T-cell (primary cell): ENCODE measurements at regions not wholly inside any gene's neighbourhood (a gene's known extent, or its start where the extent isn't known, plus 50 kb on each side); places are given as distances from the start of the nearest gene placed in this dataset.

Experiments used
- ATAC-seq, 4 experiments: fragments of 200-7000 bp in 3 of 4; fragments of 150-1000 bp in 1 of 4; cut with Tn5 transposase; replicated peaks in 1 of 4; 1 replicate in 3 of 4; 2 replicates in 1 of 4; pipeline ENCODE4 v1.10.0; 2021; ENCODE audit warnings: moderate library complexity in 3 of 4, mild to moderate bottlenecking in 2 of 4, moderate number of reproducible peaks in 1 of 4
- CTCF ChIA-PET, 2 donors: fragments of 300-600 bp; sonication (Branson Sonifier 250); formaldehyde crosslinking; loops; one replicate each; lab custom pipeline; 2022; ENCODE audit warnings: antibody characterized with exemption in 2 of 2; lab: Charles Lee
- POLR2A ChIA-PET, 2 donors: fragments of 300-600 bp; sonication (Branson Sonifier 250); formaldehyde crosslinking; loops; one replicate each; lab custom pipeline; 2022; ENCODE audit warnings: antibody characterized with exemption in 2 of 2; lab: Charles Lee
- DNase-seq, 35 experiments: peaks; one replicate each; pipeline versions ENCODE4 v3.0.0 to v3.0.0-alpha.2; 2013 to 2023
- H3K27ac ChIP-seq: one replicate; pipeline ENCODE4 v1.5.1; 2013; ENCODE audit warnings: low read length
- H3K27me3 ChIP-seq, 2 experiments: replicated peaks in 1 of 2; 1 replicate in 1 of 2; 2 replicates in 1 of 2; pipeline versions ENCODE4 v1.6.1 to v1.7.0; 2013; ENCODE audit warnings: low read length in 1 of 2, mixed read lengths in 1 of 2; ENCODE audit not compliant: control insufficient read depth in 2 of 2, insufficient read depth in 2 of 2; ENCODE audit errors: extremely low read depth in 1 of 2
- H3K36me3 ChIP-seq, 2 donors: 1 replicate in 1 of 2; 2 replicates in 1 of 2; pipeline versions ENCODE4 v1.6.1 to v1.7.0; 2013; ENCODE audit warnings: low read length in 1 of 2; ENCODE audit not compliant: control insufficient read depth in 2 of 2, insufficient read depth in 1 of 2; ENCODE audit errors: extremely low read depth in 1 of 2
- H3K4me1 ChIP-seq, 2 experiments: 1 replicate in 1 of 2; 2 replicates in 1 of 2; pipeline versions ENCODE4 v1.6.1 to v1.7.0; 2013; ENCODE audit warnings: low read length in 2 of 2, mixed read lengths in 1 of 2; ENCODE audit not compliant: insufficient read depth in 2 of 2, control insufficient read depth in 1 of 2; ENCODE audit errors: extremely low read depth in 1 of 2
- H3K4me3 ChIP-seq, 2 donors: 1 replicate in 1 of 2; 2 replicates in 1 of 2; pipeline versions ENCODE4 v1.5.1 to v1.7.0; 2013; ENCODE audit warnings: mild to moderate bottlenecking in 2 of 2, low read length in 1 of 2, moderate library complexity in 1 of 2; ENCODE audit not compliant: control insufficient read depth in 1 of 2; ENCODE audit errors: extremely low read depth in 1 of 2
- H3K9me3 ChIP-seq: 2 replicates; pipeline ENCODE4 v1.7.0; 2013
- H3K27ac Mint-ChIP-seq, 2 donors: one replicate each; pipeline ENCODE4 v1.8.0; 2020 to 2021; ENCODE audit warnings: mild to moderate bottlenecking in 2 of 2, mixed read lengths in 2 of 2
- H3K27me3 Mint-ChIP-seq, 2 donors: one replicate each; pipeline ENCODE4 v1.8.0; 2021 to 2022; ENCODE audit warnings: mixed read lengths in 2 of 2
- H3K36me3 Mint-ChIP-seq: one replicate; pipeline ENCODE4 v1.8.0; 2021; ENCODE audit warnings: mixed read lengths
- H3K4me1 Mint-ChIP-seq, 3 donors: one replicate each; pipeline ENCODE4 v1.8.0; 2020 to 2022; ENCODE audit warnings: mixed read lengths in 3 of 3, mild to moderate bottlenecking in 1 of 3
- H3K4me3 Mint-ChIP-seq, 3 donors: one replicate each; pipeline ENCODE4 v1.8.0; 2020 to 2022; ENCODE audit warnings: mild to moderate bottlenecking in 3 of 3, mixed read lengths in 3 of 3, moderate library complexity in 3 of 3
- H3K9me3 Mint-ChIP-seq, 3 donors: one replicate each; pipeline ENCODE4 v1.8.0; 2020 to 2022; ENCODE audit warnings: mixed read lengths in 3 of 3
- WGBS: methylation state at CpG from one replicate; pipeline ENCODE4 v1.1.5; 2013; ENCODE audit warnings: missing lambda C conversion rate; ENCODE audit not compliant: insufficient coverage; 5-methylcytosine and 5-hydroxymethylcytosine counted together

DNA sequence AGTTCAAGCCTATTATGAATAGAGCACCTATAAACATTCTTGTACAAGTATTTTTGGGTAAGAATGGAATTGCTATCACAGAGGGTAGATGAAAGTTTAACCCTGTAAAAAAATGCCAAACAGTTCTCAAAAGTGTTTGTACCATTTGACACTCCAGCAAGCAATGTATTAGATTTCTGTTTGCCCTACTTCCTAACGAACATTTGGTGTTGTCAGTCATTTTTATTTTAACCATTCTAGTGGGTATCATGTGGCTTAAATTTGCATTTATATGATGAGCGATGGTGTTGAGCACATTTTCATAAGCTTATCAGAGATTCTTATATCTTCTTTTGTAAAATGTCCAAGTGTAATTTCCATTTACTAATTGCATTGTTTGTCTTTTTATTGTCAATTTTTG, 608.2 kb upstream of the ACVR2A start:
- no peaks in the 10 kb centered on the region for H3K4me1 Mint-ChIP-seq
- peaks cover 0 to 10% (median 7%) of the 10 kb centered on the region in 3 donors for H3K9me3 Mint-ChIP-seq
- no peak overlapping the region for H3K27ac Mint-ChIP-seq
- no peaks in the 10 kb centered on the region for H3K27me3 Mint-ChIP-seq
- Histone ChIP-seq H3K4me3 (no peak overlapping the region), H3K36me3 (no peaks in the 10 kb centered on the region), H3K27me3 (no peaks in the 10 kb centered on the region), H3K27ac (no peak overlapping the region), H3K4me1 (no peaks in the 10 kb centered on the region), H3K9me3 (no peaks in the 10 kb centered on the region)
- ATAC-seq = no peak
- no peaks in the 10 kb centered on the region for H3K36me3 Mint-ChIP-seq
- CTCF ChIA-PET = no interaction called here
- no peak for DNase-seq
- H3K4me3 Mint-ChIP-seq = no peak overlapping the region
- no CpG with 5 or more reads among the region's 2 CpGs for WGBS
- POLR2A ChIA-PET = interaction anchor here in 1 of 2 donors (0.6 kb wide), 1 partner anchor 142 kb away, joined by 3 read pairs; no protein-coding TSS in a partner anchor

- no peaks in the 10 kb centered on the region for H3K27me3 Mint-ChIP-seq
These were observed 612.6 kb upstream of the ACVR2A start for GRCh38 chr2:147232225-147232669.

DNA sequence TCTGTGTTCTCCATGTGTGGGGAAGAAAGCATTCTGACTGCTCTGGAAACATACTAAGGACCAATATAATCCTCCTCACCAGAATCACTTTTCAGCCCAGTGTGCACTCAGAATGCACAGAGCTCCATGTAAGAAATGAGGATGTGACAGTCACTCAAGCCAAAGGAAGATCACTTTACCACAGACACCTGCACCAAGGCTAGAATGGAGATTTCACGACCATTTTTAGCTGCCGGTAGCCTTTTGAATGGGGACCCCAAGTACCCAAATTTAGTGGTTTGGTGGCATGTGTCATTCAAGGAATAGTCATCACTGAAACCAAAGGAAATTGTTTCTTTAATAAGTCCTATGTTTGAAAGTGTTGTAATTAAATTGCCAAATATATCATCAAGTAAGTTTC, 613.2 kb upstream of the ACVR2A start:
- Mint-ChIP-seq H3K27me3 (no peaks in the 10 kb centered on the region), H3K27ac (no peak overlapping the region), H3K4me1 (no peaks in the 10 kb centered on the region), H3K4me3 (no peak overlapping the region), H3K36me3 (no peaks in the 10 kb centered on the region), H3K9me3 (peaks cover 0 to 3% (median 0%) of the 10 kb centered on the region in 3 donors)
- ChIA-PET CTCF (no interaction called here), POLR2A (no interaction called here)
- Histone ChIP-seq H3K4me1 (no peaks in the 10 kb centered on the region), H3K27me3 (no peaks in the 10 kb centered on the region), H3K9me3 (no peaks in the 10 kb centered on the region), H3K36me3 (no peaks in the 10 kb centered on the region), H3K4me3 (no peak overlapping the region), H3K27ac (no peak overlapping the region)
- ATAC-seq (no peak), DNase-seq (no peak)
- no CpG with 5 or more reads among the region's 2 CpGs for WGBS

More at GRCh38 chr2:147232225-147232669, 612.6 kb upstream of the ACVR2A start:
- no peak for DNase-seq
- peaks cover 0 to 3% (median 0%) of the 10 kb centered on the region in 3 donors for H3K9me3 Mint-ChIP-seq
- no peaks in the 10 kb centered on the region for H3K36me3 Mint-ChIP-seq
- H3K4me3 Mint-ChIP-seq = no peak overlapping the region
- Histone ChIP-seq H3K4me1 (no peaks in the 10 kb centered on the region), H3K27me3 (no peaks in the 10 kb centered on the region), H3K27ac (no peak overlapping the region), H3K36me3 (no peaks in the 10 kb centered on the region), H3K9me3 (no peaks in the 10 kb centered on the region), H3K4me3 (no peak overlapping the region)
- H3K4me1 Mint-ChIP-seq = no peaks in the 10 kb centered on the region
- POLR2A ChIA-PET = interaction anchor here in 1 of 2 donors (0.9 kb wide), 1 partner anchor 598 kb away, joined by 3 read pairs; no protein-coding TSS in a partner anchor
- CTCF ChIA-PET = no interaction called here
- WGBS = 82% methylated on average over 2 of the region's 3 CpGs
- no peak for ATAC-seq
- H3K27ac Mint-ChIP-seq = no peak overlapping the region

GRCh38 chr2:147231081-147231480, 613.7 kb upstream of the ACVR2A start:
- DNase-seq (no peak), ATAC-seq (no peak)
- Histone ChIP-seq H3K4me3 (no peak overlapping the region), H3K27me3 (no peaks in the 10 kb centered on the region), H3K27ac (no peak overlapping the region), H3K36me3 (no peaks in the 10 kb centered on the region), H3K9me3 (no peaks in the 10 kb centered on the region), H3K4me1 (no peaks in the 10 kb centered on the region)
- H3K27me3 Mint-ChIP-seq = no peaks in the 10 kb centered on the region
- no peak overlapping the region for H3K4me3 Mint-ChIP-seq
- no peak overlapping the region for H3K27ac Mint-ChIP-seq
- CTCF ChIA-PET = no interaction called here
- POLR2A ChIA-PET = no interaction called here
- no peaks in the 10 kb centered on the region for H3K36me3 Mint-ChIP-seq
- WGBS = 80% methylated on average over 1 of the region's 1 CpG
- no peaks in the 10 kb centered on the region for H3K4me1 Mint-ChIP-seq
- H3K9me3 Mint-ChIP-seq = peaks cover 0 to 3% (median 0%) of the 10 kb centered on the region in 3 donors

GRCh38 chr2:147227313-147227712, 617.5 kb upstream of the ACVR2A start:
- no peak for ATAC-seq

GRCh38 chr2:147224070-147224469, 620.8 kb upstream of the ACVR2A start:
- CTCF ChIA-PET = interaction anchor here in 1 of 2 donors (0.6 kb wide), 1 partner anchor 221 kb away, joined by 5 read pairs; no protein-coding TSS in a partner anchor
- H3K27ac ChIP-seq = no peak overlapping the region
- no peaks in the 10 kb centered on the region for H3K36me3 Mint-ChIP-seq
- H3K36me3 ChIP-seq = no peaks in the 10 kb centered on the region
- no peak overlapping the region for H3K4me3 Mint-ChIP-seq
- ATAC-seq = no peak
- no CpG with 5 or more reads among the region's 2 CpGs for WGBS
- H3K27ac Mint-ChIP-seq = no peak overlapping the region
- no peaks in the 10 kb centered on the region for H3K27me3 ChIP-seq
- no peaks in the 10 kb centered on the region for H3K9me3 ChIP-seq
- no peak for DNase-seq
- no peak overlapping the region for H3K4me3 ChIP-seq
- no peaks in the 10 kb centered on the region for H3K27me3 Mint-ChIP-seq
- POLR2A ChIA-PET = no interaction called here
- H3K4me1 ChIP-seq = no peaks in the 10 kb centered on the region
- peaks cover 0 to 15% (median 7%) of the 10 kb centered on the region in 3 donors for H3K9me3 Mint-ChIP-seq
- no peaks in the 10 kb centered on the region for H3K4me1 Mint-ChIP-seq

More at GRCh38 chr2:147227313-147227712, 617.5 kb upstream of the ACVR2A start:
- H3K4me3 Mint-ChIP-seq = no peak overlapping the region
- H3K27me3 Mint-ChIP-seq = no peaks in the 10 kb centered on the region
- no peaks in the 10 kb centered on the region for H3K4me1 ChIP-seq
- no peaks in the 10 kb centered on the region for H3K36me3 Mint-ChIP-seq
- no peaks in the 10 kb centered on the region for H3K4me1 Mint-ChIP-seq
- 83% methylated on average over 2 of the region's 2 CpGs for WGBS
- H3K27me3 ChIP-seq = no peaks in the 10 kb centered on the region
- no peak overlapping the region for H3K4me3 ChIP-seq
- DNase-seq = no peak
- H3K27ac Mint-ChIP-seq = no peak overlapping the region
- H3K9me3 ChIP-seq = no peaks in the 10 kb centered on the region
- H3K36me3 ChIP-seq = no peaks in the 10 kb centered on the region
- POLR2A ChIA-PET = no interaction called here
- H3K27ac ChIP-seq = no peak overlapping the region
- peaks cover 0 to 3% (median 2%) of the 10 kb centered on the region in 3 donors for H3K9me3 Mint-ChIP-seq
- CTCF ChIA-PET = no interaction called here
